Peyer's patch (tissue), 4 donors: ENCODE measurements at regions not wholly inside any gene's neighbourhood (a gene's known extent, or its start where the extent isn't known, plus 50 kb on each side); places are given as distances from the start of the nearest gene placed in this dataset.

Source experiments
- CTCF ChIP-seq, 6 experiments: fragments of 450-650 bp in 4 of 6; fragments of 200-600 bp in 2 of 6; sonication (generic) in 1 of 6; IDR thresholded peaks; one replicate each; pipeline ENCODE4 v1.5.1; 2017 to 2019; ENCODE audit warnings: antibody characterized with exemption in 6 of 6, mild to moderate bottlenecking in 3 of 6, moderate library complexity in 1 of 6
- POLR2A ChIP-seq, 2 donors: fragments of 450-650 bp; IDR thresholded peaks; one replicate each; pipeline ENCODE4 v1.5.1; 2017; ENCODE audit warnings: antibody characterized with exemption in 2 of 2, mild to moderate bottlenecking in 2 of 2, moderate library complexity in 2 of 2

- TF ChIP-seq CTCF (IDR thresholded peaks at IDR 0.05) (no peak), POLR2A (IDR thresholded peaks at IDR 0.05) (no peak)
These were observed 154.7 kb upstream of the LSM14A start for GRCh38 chr19:34017601-34018000.
